NCI-H2081 (cell line): ENCODE measurements at regions not wholly inside any gene's neighbourhood (a gene's known extent, or its start where the extent isn't known, plus 50 kb on each side); places are given as distances from the start of the nearest gene placed in this dataset.
A peak's percentile ranks its signal among the peaks of the same experiment; 100 is the strongest.

ENCODE experiments used
- DNase-seq, 2 experiments: peaks; one replicate each; lab custom pipeline; 2025; lab: John Stamatoyannopoulos, UW

- no peak for DNase-seq
Observed at GRCh38 chr18:30057398-30057797, 985.1 kb downstream of the DSC3 start.

- no peak for DNase-seq
Observed at GRCh38 chr18:30056528-30056927, 986.0 kb downstream of the DSC3 start.

GRCh38 chr18:30044496-30044895 lies 998.0 kb downstream of the DSC3 start:
- DNase-seq = no peak

- DNase-seq = no peak
Observed at GRCh38 chr18:30039201-30039600, 1003.3 kb downstream of the DSC3 start.

DNA sequence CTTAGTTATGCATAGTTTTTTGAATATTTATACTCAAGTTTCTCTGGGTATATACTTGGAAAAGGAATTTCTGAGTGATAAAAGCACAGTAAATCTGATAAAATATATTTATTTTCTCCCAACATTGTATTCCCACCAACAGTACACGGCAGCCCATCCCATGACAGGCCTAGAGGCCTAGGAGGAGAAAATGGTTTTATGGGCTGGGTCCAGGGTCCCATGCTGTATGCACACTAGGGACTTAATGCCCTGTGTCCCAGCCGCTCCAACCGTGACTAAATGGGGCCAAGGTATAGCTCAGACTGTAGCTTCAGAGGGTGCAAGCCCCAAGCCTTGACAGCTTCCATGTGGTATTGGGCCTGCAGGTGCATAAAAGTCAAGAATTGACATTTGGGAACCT lies 1007.7 kb downstream of the DSC3 start:
- DNase-seq = no peak

DNA sequence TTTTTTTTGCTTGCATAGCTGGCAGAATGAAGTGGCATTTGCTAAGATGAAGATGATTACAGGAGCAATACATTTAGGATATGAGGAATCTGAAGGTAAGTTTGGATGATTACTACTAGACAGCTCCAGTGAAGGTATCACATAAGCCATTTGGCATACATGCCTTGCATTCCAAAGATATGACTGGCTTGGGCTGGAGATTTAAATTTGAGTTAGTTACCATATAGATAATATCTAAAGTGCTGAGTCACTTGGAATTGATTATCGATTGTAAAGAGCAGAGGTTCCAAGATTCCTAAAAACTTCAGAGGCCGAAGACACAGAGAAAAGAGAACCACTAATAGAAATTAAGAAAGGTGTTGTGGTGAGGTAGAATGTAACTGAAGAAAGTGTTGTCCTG lies 1026.4 kb downstream of the DSC3 start:
- DNase-seq = no peak

DNA sequence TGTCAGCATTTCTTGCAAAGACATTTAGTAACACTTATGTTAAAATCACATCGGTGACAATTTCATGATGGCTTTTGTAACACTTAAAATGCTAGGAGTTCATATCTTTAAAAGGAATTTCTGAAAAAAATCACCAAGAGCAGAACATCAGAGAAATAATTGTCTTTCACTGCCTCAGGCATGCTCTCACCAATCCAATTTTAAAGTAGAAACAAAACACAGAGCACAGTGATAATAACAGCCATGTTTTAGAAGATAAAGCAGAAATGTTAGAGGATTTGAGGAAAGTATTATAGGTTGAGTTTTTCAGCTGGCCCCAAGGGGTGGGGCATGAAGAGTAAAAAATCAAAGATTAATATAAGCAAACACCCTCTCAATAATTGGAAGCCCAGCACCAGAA lies 1037.6 kb downstream of the DSC3 start:
- no peak for DNase-seq

- DNase-seq = no peak
Observed at GRCh38 chr18:29982218-29982617, 1060.3 kb downstream of the DSC3 start.

DNA sequence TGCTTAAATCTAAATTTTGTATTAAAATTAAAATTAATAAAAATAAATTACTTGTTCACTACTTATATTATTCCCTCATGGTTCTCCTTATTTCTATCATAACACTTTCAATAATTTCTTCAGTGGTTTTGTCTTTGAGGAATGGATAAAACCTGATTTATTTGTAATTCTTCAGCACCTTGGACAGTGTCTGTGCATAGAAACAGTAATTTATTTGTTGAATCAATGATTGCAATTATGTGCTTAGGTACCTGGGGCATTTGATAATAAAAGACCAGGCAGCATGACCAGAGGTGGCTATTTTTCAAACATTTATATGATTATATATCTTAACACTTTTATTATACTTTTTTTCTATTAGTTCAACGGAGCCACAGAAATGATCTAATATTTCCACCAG lies 1062.7 kb downstream of the DSC3 start:
- DNase-seq = no peak

DNA sequence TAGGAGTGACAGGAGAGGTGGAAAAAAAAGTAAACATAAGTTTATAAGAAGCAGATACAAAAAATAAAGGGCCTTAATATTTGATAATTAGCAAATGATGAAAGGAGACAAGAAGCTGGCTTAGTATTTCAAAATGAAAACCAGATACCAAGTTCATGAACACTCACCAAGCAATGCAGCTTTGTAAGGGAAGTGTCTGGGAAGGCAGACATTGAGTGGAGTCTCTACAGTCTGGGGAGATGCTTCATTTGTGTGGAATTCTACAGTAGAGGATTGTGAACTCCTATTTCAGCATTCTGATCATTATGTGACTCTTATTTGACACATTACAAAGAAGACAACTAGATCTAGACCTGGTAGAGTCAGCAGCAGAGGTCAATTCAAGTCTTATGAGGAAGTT lies 1072.7 kb downstream of the DSC3 start:
- no peak for DNase-seq

GRCh38 chr18:29962579-29962978 lies 1080.0 kb downstream of the DSC3 start:
- no peak for DNase-seq

- DNase-seq = no peak
Observed at GRCh38 chr18:29960539-29960938, 1082.0 kb downstream of the DSC3 start.

- no peak for DNase-seq
Observed at GRCh38 chr18:29930231-29930630, 1112.3 kb downstream of the DSC3 start.

DNA sequence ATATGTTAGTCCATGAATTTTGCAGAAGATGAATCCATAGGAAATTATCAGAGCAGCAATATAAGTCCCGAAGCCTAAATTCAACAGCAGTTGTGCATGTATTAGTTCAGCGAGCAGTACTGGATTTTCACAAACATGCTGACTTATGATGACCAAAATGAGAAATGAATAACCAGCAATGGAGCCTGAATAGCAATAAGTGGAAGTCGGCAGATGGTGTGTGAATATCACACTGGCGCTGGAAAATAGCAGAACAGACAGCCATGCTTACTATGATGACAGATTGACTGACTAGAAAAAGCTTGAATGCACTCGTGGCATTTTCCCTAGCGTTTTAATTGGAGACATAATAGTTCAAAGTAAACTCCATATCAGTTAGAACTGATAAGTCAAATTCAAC lies 1114.5 kb downstream of the DSC3 start:
- DNase-seq = no peak

GRCh38 chr18:29925566-29925965 lies 1117.0 kb downstream of the DSC3 start:
- no peak for DNase-seq

DNA sequence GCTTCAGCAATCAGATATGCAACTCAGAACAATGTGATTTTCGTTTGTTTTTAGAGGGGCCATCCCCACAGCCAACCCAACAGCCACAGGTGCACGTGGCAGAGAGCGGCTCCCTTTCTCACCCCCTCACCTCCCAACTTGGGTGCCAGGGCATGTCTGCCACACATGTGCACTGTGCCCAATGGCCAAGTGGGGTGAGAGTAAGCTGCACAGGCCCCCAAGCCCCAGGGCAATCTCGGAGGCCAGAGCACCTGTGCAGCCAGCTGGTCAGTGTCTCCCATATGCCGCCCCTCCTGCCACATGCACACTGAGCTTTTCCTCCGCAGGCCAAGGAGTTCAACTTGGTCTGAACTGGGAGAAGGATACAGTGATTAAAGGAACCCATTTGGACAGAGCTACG lies 1130.2 kb downstream of the DSC3 start:
- DNase-seq = no peak

DNA sequence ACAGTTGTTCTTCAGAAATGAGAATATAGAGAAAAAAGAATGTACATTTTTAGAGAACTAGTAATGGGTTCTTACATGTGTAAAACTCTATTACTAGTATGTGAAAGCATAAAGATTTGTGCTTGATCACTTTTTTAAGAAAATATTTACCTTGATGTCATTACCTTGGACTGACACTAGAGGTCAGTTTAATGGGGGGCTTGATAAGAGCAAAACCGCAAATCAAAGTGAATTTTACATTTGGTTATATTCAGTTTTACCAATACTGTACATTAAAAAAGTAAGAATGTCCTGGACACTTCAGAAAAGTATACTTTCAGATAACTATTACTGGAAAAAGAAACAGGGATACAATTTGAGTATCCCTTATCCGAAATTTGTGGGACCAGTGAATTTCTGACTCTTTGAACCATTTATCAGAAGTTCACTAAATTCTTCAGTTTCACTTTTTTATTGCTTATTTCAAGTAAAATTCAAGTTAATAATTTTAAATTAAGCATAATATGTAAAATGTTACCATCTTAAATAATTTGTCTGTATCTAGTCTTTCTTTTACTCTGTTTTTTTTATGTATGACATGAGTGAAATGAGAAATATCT lies 1149.5 kb downstream of the DSC3 start:
- peak in 1 of 2 experiments; percentile 8 for DNase-seq

DNA sequence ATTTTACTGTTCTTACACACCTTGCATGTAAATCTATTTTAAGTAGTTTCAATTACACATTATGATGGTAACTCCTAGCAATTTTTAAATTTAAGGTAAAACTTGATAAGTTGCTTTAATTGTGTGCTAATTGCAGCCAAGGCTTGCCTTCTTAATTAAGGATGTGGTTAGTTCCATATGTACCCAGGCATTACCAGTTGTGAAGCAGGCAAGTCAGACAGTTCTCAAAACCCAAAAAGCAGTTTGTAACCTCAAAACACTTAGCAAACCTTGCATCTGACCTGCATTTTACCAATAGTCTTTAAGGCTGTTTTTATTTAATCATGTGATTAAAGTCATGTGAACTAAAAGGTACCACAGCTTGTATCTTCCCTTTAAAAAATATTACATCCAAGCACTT lies 1159.4 kb downstream of the DSC3 start:
- no peak for DNase-seq

GRCh38 chr18:29882620-29883019 lies 1159.9 kb downstream of the DSC3 start:
- no peak for DNase-seq

DNA sequence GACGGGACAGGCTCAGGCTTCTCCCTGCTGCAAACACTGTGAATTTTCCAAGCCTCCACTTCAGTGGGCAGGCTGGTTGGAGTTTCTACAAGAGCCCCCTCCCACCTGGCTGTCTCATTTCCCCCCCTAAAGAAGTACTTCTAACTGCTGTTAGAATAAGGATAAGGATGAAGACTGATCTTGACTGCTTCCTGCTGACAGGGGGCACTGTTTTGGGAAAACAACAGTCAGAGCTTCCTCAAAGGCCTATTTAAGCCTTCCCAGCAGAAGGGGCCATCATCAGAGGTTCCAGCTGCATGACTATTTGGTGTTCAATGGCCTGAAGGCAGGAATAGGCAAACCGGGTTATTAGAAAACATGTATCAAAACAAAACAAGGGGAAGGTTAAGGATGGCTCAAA lies 1162.8 kb downstream of the DSC3 start:
- no peak for DNase-seq

DNA sequence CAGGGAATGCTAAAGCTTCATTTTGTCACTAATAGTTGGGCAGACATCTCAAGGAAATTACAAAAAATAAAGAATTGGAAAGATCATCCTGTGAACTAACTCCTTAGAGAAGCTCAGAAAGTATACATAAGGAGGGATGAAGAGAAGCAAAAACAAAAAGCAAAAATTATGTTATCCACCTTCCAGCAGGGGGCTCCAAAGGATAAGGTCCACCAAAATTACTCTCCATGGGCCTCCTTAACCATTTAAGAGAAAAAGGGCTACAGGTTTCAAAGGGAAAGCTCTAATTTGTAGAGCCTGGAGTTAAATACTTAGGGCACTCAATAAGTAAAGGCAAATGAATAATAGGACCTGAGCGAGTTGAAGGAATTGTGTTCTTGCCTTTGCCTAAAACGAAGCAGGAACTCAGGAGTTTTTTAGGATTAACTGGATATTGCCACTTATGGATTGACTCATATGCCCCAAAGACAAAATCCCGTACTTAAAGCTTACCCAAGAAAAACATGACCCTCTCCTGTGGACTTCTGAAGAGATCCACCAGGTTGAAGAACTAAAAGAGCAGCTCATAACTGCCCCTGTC lies 1167.9 kb downstream of the DSC3 start:
- DNase-seq = peak; percentile 44 to 56

DNA sequence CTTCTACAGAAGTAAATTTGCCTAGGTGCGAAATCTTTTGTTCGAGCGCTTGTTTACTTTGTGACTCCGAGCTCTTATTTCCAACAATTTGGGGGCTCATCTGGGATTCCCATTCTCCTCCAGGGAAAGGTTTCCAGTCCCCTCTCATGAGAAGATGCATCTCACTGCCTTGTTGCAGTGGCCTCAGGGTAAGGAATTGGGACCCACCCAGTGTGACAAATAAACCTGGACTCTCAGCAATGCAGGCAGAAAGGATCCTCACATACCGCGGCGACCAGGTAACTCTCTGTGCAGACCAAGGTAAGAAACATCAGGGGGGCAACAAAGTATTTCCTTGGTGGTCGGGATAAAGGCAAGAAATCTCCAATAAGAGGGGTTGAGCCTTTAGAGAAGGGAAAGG lies 1169.3 kb downstream of the DSC3 start:
- DNase-seq = no peak

DNA sequence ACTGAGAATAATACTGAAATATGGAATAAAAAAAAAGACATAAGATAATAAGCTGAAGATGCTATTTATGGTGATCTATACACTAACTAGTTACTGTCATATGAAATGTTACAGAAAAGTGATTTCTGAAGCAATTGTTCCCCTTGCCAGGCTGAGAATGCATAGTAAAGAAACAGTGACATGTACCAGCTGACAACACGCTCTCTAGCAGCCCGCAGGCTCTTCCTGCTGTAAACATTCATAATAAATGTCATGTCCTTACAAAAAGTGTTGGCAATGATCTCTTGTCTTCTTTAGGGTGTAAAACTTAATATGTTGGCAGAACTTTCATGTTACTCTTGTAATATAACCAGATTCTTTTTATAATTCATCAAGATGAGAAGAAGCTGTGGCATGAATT lies 1171.3 kb downstream of the DSC3 start:
- no peak for DNase-seq

DNA sequence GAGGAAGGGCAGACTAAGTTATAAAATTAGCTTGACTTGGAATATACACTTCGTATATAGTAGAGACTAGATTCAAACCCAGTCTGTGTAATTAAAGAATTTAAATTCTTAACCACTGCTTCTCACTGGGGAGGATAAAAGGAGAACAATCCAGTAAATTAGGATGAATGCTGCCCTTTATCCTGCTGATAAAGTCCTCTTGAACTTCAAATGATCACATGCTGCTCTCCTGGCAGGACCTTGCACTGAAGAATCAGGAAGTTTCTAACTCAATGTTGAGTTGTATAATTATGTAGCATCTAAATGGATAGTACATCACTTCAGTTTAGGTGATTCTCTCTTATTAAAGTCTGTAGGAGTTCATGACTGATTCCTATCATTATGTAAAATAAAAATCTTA lies 1179.7 kb downstream of the DSC3 start:
- no peak for DNase-seq
